K562 (cell line): ENCODE measurements at regions not wholly inside any gene's neighbourhood (a gene's known extent, or its start where the extent isn't known, plus 50 kb on each side); places are given as distances from the start of the nearest gene placed in this dataset.

ENCODE experiments used
- ATAC-seq: fragments of 200-7000 bp; cut with Tn5 transposase; 3 replicates; pipeline ENCODE4 v1.9.1; 2020; ENCODE audit warnings: moderate library complexity
- BruUV-seq: library from RNA; stranded (reverse); fragments of 400-500 nt; replicated peaks from 2 replicates; lab custom pipeline; 2021; lab: Mats Ljungman, UMichigan
- CTCF ChIA-PET: fragments of 300-600 bp; formaldehyde crosslinking; extraction: SDS; loops from one replicate; lab custom pipeline; 2021; ENCODE audit warnings: low intra/inter-chr PET ratio; lab: Yijun Ruan, JAX
- POLR2A ChIA-PET: fragments of 300-600, 350-650 bp; sonication (Branson Sonifier 250); formaldehyde crosslinking; extraction: SDS; loops from one replicate; lab custom pipeline; 2021; ENCODE audit warnings: antibody characterized with exemption, inconsistent platforms; lab: Yijun Ruan, JAX
- DNase-seq, 4 experiments: peaks; one replicate each; pipeline versions ENCODE4 v3.0.0 to v3.0.0-alpha.2; 2011 to 2018; ENCODE audit warnings: low spot score in 3 of 4, mixed read lengths in 3 of 4; ENCODE audit errors: extremely low read depth in 1 of 4
- FAIRE-seq: peaks from 2 replicates; lab custom pipeline; 2011; peaks lifted over from hg19 to GRCh38; lab: Jason Lieb, UNC
- H2AFZ ChIP-seq: 2 replicates; pipeline ENCODE4 v1.6.0; 2011; ENCODE audit warnings: low read depth, low read length, control low read depth, inconsistent platforms
- H3K27ac ChIP-seq: fragments of 200-600 bp; 3 replicates; pipeline ENCODE4 v1.8.0; 2011; ENCODE audit warnings: low read depth, mild to moderate bottlenecking, control low read depth, inconsistent platforms, low read length, moderate library complexity, mixed read lengths; ENCODE audit errors: extremely low read depth
- H3K27me3 ChIP-seq, 2 experiments: fragments of 300-600 bp in 1 of 2; 2 replicates in 1 of 2; 3 replicates in 1 of 2; pipeline versions ENCODE4 v1.6.0 to v1.8.0; 2011; ENCODE audit warnings: inconsistent platforms in 2 of 2, low read length in 2 of 2, mild to moderate bottlenecking in 1 of 2, mixed read lengths in 1 of 2, moderate library complexity in 1 of 2; ENCODE audit not compliant: control insufficient read depth in 2 of 2, insufficient read depth in 2 of 2
- H3K36me3 ChIP-seq: fragments of 300-600 bp; 3 replicates; pipeline ENCODE4 v1.8.0; 2011; ENCODE audit warnings: mild to moderate bottlenecking, low read length, inconsistent platforms; ENCODE audit not compliant: control insufficient read depth, insufficient read depth
- H3K4me1 ChIP-seq, 2 experiments: fragments of 200-600 bp in 1 of 2; replicated peaks in 1 of 2; 2 replicates in 1 of 2; 3 replicates in 1 of 2; pipeline versions ENCODE4 v1.5.1 to v1.8.0; 2011; ENCODE audit warnings: inconsistent platforms in 2 of 2, low read length in 2 of 2, mild to moderate bottlenecking in 1 of 2, mixed read lengths in 1 of 2, moderate library complexity in 1 of 2; ENCODE audit not compliant: control insufficient read depth in 2 of 2, insufficient read depth in 2 of 2
- H3K4me2 ChIP-seq: 2 replicates; pipeline ENCODE4 v1.6.1; 2011; ENCODE audit warnings: low read length, control low read depth, inconsistent platforms, mixed read lengths; ENCODE audit not compliant: insufficient read depth
- H3K4me3 ChIP-seq: fragments of 200-600 bp; sonication (generic), shearing (Covaris generic); 2 replicates; pipeline ENCODE4 v1.5.1; 2016; ENCODE audit warnings: control low read depth, inconsistent platforms
- H3K79me2 ChIP-seq: fragments of 200-600 bp; 3 replicates; pipeline ENCODE4 v1.8.0; 2011; ENCODE audit warnings: low read length, inconsistent platforms; ENCODE audit not compliant: control insufficient read depth, insufficient read depth
- H3K9ac ChIP-seq, 2 experiments: 2 replicates each; pipeline versions ENCODE4 v1.6.0 to v1.6.1; 2011; ENCODE audit warnings: low read depth in 2 of 2, low read length in 2 of 2, control low read depth in 1 of 2, inconsistent platforms in 1 of 2, mild to moderate bottlenecking in 1 of 2, mixed read lengths in 1 of 2; ENCODE audit not compliant: insufficient read depth in 1 of 2
- H3K9me1 ChIP-seq: one replicate; pipeline ENCODE4 v1.6.0; 2011; ENCODE audit warnings: inconsistent platforms, mild to moderate bottlenecking, low read length, moderate library complexity; ENCODE audit not compliant: control insufficient read depth, insufficient read depth
- H3K9me3 ChIP-seq: replicated peaks from 2 replicates; pipeline ENCODE4 v1.5.1; 2011; ENCODE audit warnings: low read depth, low read length, inconsistent platforms; ENCODE audit not compliant: control insufficient read depth, insufficient read depth
- H4K20me1 ChIP-seq: replicated peaks from 2 replicates; pipeline ENCODE4 v1.6.1; 2011; ENCODE audit warnings: low read length, inconsistent platforms, mixed read lengths; ENCODE audit not compliant: control insufficient read depth, insufficient read depth
- ATF1 ChIP-seq, 2 experiments: fragments of 450-650 bp in 1 of 2; IDR thresholded peaks; 2 replicates each; pipeline ENCODE4 v1.6.1; 2016; ENCODE audit warnings: missing compliant biosample characterization in 1 of 2, missing genetic modification characterization in 1 of 2
- CREM ChIP-seq: IDR thresholded peaks from 2 replicates; pipeline ENCODE4 v1.6.1; 2014; ENCODE audit warnings: antibody characterized with exemption, low read depth
- FOSL1 ChIP-seq: fragments of 200-800 bp; sonication (Bioruptor generic); conservative IDR thresholded peaks from 2 replicates; pipeline ENCODE4 v1.6.1; 2016; ENCODE audit warnings: missing genetic modification characterization, missing compliant biosample characterization
- JUND ChIP-seq, 2 experiments: IDR thresholded peaks; 2 replicates in 1 of 2; 3 replicates in 1 of 2; pipeline ENCODE4 v1.6.1; 2011; ENCODE audit warnings: borderline replicate concordance in 2 of 2, low read depth in 2 of 2, low read length in 2 of 2, improper control_type of control experiment in 1 of 2, missing biosample characterization in 1 of 2, missing genetic modification characterization in 1 of 2, missing genetic modification reagents in 1 of 2
- KHSRP ChIP-seq: fragments of 450-650 bp; IDR thresholded peaks from 2 replicates; pipeline ENCODE4 v1.6.1; 2017
- PHF20 ChIP-seq: fragments of 450-650 bp; IDR thresholded peaks from 2 replicates; pipeline ENCODE4 v1.6.1; 2018; ENCODE audit not compliant: partially characterized antibody
- RFX1 ChIP-seq: fragments of 450-650 bp; IDR thresholded peaks from 2 replicates; pipeline ENCODE4 v1.6.1; 2016; ENCODE audit warnings: mild to moderate bottlenecking, moderate library complexity
- TCF7L2 ChIP-seq: fragments of 150-350 bp; IDR thresholded peaks from 2 replicates; pipeline ENCODE4 v1.6.1; 2016; ENCODE audit warnings: low read depth, mild to moderate bottlenecking, low read length, moderate library complexity
- WGBS: fragments of 100-300 bp; shearing (Covaris generic); methylation state at CpG from one replicate; pipeline ENCODE4 v1.1.6; 2016; ENCODE audit warnings: low coverage, mixed read lengths; ENCODE audit not compliant: insufficient coverage; ENCODE audit errors: missing lambda C conversion rate; 5-methylcytosine and 5-hydroxymethylcytosine counted together
- in situ Hi-C: fragments of 300-500 bp; cut with MboI; formaldehyde crosslinking; loops from 4 replicates; pipeline ENCODE4 v1.15.0; 2018; ENCODE audit warnings: inconsistent platforms, mixed read lengths
- intact Hi-C: fragments of 100-400 bp; cut with micrococcal nuclease; formaldehyde crosslinking; loops from 2 replicates; pipeline ENCODE4 v1.14.2; 2022
- TF ChIP-seq, protein P1 (sequence below), 2 experiments: fragments of 450-650 bp in 1 of 2; sonication (generic) in 1 of 2; formaldehyde crosslinking in 1 of 2; IDR thresholded peaks in 1 of 2; conservative IDR thresholded peaks in 1 of 2; 2 replicates each; pipeline versions ENCODE4 v1.6.1 to v1.8.1; 2016 to 2023; ENCODE audit warnings: mild to moderate bottlenecking in 2 of 2, moderate library complexity in 2 of 2, inconsistent platforms in 1 of 2, missing genetic modification reagents in 1 of 2
- TF ChIP-seq, protein P2 (sequence below): sonication (generic); IDR thresholded peaks from 2 replicates; pipeline ENCODE4 v1.6.1; 2016

DNA sequence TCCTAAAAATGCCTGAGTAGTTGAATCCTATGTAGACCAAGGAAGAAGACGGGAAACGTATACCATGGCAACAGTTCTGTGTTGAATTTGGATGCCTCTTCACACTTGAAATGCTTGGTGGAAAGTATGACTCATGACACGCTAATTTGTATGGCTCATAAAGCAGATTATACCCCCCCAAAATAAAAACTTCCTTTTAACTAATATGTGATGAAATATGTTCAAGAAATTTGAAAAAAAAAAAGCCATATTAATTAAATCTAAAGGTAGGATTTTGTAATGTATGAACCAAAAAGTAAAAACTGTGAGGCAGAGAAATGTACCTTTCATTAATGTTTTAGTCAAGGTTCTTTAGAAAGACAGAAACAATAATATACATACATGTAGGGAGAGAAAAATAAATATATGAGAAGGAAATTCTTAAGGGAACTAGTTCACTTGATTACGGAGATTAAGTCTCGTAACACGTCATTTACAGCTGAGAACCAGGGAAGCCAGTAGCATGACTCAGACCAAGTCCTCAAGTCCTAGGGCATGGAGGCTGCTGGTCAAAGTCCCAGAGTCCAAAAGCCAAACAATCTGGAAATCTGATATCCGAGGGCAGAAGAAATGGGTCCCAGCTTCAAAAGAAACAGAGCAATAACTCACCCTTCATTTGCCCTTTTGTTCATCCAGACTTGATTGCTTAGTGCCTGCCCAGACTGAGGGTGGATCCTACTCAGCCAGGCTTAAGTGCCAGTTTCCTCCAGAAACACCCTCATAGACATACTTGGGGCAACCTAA lies 485.1 kb downstream of the SEMA3D start:
- TF ChIP-seq, protein P1, sequence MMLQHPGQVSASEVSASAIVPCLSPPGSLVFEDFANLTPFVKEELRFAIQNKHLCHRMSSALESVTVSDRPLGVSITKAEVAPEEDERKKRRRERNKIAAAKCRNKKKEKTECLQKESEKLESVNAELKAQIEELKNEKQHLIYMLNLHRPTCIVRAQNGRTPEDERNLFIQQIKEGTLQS (IDR thresholded peaks at IDR 0.05) = peak; percentile 53
- TF ChIP-seq, protein P1 (CRISPR knock-in tag; conservative IDR thresholded peaks at IDR 0.05) = no peak
- TF ChIP-seq ATF1 (CRISPR knock-in tag; IDR thresholded peaks at IDR 0.05) (no peak), ATF1 (tag; IDR thresholded peaks at IDR 0.05) (peak; percentile 53; the same call in 1 of the 2 replicates), PHF20 (no peak), KHSRP (no peak), JUND (IDR thresholded peaks at IDR 0.05; ENCODE audit: borderline replicate concordance, low read depth, low read length) (peak; percentile 30; the same call in 1 of the 2 replicates), JUND (tag; IDR thresholded peaks at IDR 0.05; ENCODE audit: borderline replicate concordance, low read depth, low read length) (peak; percentile 47; the same call in 2 of the 3 replicates), FOSL1 (tag) (peak; percentile 30; the same call in 1 of the 2 replicates), RFX1 (peak; percentile 31), CREM (0 out of 2 replicates have a peak, but pooled peaks have one; percentile 19), TCF7L2 (no peak)
- TF ChIP-seq, protein P2, sequence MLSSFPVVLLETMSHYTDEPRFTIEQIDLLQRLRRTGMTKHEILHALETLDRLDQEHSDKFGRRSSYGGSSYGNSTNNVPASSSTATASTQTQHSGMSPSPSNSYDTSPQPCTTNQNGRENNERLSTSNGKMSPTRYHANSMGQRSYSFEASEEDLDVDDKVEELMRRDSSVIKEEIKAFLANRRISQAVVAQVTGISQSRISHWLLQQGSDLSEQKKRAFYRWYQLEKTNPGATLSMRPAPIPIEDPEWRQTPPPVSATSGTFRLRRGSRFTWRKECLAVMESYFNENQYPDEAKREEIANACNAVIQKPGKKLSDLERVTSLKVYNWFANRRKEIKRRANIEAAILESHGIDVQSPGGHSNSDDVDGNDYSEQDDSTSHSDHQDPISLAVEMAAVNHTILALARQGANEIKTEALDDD = peak; percentile 63
- no peaks in the 10 kb centered on the region for H4K20me1 ChIP-seq
- intact Hi-C loops (no loop called here), in situ Hi-C loops (no loop called here)
- no peaks in the 10 kb centered on the region for H3K27me3 ChIP-seq
- ATAC-seq (peak; percentile 66), FAIRE-seq (peak; percentile 26), DNase-seq (peak; percentile 9 to 28 (median 14))
- ChIA-PET CTCF (no interaction called here), POLR2A (no interaction called here)
- WGBS = 46% methylated on average over 7 of the region's 7 CpGs
- H3K9me1 ChIP-seq = no peaks in the 10 kb centered on the region
- BruUV-seq = no TSS peak
- H3K27ac ChIP-seq = no peak overlapping the region
- H3K9me3 ChIP-seq = no peaks in the 10 kb centered on the region
- H3K4me1 ChIP-seq = no peaks in the 10 kb centered on the region; a peak in 1 of 5 replicates
- H3K4me2 ChIP-seq = no peak overlapping the region
- no peak overlapping the region for H3K9ac ChIP-seq
- H3K4me3 ChIP-seq = no peak overlapping the region
- no peaks in the 10 kb centered on the region for H3K36me3 ChIP-seq
- H2AFZ ChIP-seq = no peak overlapping the region
- no peaks in the 10 kb centered on the region for H3K79me2 ChIP-seq
